OCI-M1 (cell line): ENCODE measurements at regions not wholly inside any gene's neighbourhood (a gene's known extent, or its start where the extent isn't known, plus 50 kb on each side); places are given as distances from the start of the nearest gene placed in this dataset.
A peak's percentile ranks its signal among the peaks of the same experiment; 100 is the strongest.
"Not testable (repeated sequence)": the region's sequence is repeated elsewhere in the genome, so short reads cannot be mapped to it uniquely, and the experiment has no call there.

Experiments
- DNase-seq: peaks from one replicate; lab custom pipeline; 2025; lab: John Stamatoyannopoulos, UW

DNA sequence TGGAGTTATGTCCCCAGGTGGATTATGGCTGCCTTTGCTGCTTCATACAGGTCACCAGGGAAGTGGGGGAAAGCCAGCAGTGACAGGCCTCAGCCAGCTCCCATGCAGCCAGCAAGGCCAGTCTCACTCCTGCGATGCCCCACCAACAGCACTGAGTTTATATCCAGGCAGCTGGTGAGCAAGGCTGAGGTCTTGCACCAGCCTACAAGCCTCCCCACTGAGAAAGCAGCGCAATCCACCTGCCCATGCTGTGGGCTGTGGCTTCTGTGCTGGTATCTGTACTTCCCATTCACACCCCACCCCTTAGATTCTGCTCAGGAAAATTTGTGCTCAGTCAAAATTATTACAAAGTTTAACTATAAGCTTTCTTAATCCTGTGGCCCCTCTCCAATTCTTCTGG, 153.5 kb downstream of the HHIP start:
- no peak for DNase-seq

DNA sequence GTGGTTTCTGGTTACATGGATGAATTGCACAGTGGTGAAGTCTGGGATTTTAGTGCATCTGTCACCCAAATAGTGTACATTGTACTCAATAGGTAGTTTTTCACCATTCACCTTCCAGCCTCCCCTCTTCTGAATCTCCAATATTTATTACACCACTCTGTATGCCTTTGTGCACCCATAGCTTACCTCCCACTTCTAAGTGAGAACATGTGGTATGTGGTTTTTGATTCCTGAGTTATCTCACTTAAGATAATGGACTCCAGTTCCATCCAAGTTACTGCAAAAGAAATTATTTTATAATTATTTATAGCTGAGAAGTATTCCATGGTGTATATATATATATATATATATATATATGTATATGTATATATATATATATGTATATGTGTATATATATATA, 155.8 kb downstream of the HHIP start:
- DNase-seq = no peak

DNA sequence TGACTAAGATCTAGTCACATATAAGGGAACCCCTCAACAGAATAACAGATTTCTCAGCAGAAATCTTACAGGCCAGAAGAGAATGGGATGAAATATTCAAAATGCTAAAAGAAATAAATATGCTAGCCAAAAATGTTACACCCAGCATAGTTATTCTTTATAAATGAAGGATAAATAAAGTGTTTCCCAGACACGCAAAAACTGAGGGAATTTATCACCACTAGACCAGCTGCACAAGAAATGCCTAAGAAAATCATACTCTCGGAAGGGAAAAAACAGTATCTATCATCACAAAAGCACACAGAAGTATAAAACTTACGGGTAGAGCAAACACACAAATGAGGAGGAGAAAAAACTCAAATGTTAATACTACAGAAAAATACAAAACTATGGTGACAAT, 162.1 kb downstream of the HHIP start:
- DNase-seq = no peak

DNA sequence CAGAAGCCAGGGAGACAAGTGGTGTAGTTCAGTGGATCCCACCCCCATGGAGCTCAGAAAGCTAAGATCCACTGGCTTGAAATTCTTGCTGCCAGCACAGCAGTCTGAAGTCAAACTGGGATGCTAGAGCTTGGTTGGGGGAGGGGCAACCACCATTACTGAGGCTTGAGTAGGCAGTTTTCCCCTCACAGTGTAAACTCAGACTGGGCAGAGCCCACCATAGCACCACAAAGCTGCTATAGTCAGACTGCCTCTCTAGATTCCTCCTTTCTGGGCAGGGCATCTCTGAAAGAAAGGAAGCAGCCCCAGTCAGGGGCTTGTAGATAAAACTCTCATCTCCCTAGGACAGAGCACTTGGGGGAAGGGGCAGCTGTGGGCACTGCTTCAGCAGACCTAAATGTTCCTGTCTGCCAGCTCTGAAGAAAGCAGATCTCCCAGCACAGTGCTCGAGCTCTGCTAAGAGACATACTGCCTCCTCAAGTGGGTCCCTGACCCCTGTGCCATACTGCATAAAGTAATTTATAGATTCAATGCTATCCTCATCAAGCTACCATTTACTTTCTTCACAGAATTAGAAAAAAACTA, 163.2 kb downstream of the HHIP start:
- peak; percentile 18 for DNase-seq

- no peak for DNase-seq
Measured at GRCh38 chr4:144816668-144817067, 170.7 kb downstream of the HHIP start.

DNA sequence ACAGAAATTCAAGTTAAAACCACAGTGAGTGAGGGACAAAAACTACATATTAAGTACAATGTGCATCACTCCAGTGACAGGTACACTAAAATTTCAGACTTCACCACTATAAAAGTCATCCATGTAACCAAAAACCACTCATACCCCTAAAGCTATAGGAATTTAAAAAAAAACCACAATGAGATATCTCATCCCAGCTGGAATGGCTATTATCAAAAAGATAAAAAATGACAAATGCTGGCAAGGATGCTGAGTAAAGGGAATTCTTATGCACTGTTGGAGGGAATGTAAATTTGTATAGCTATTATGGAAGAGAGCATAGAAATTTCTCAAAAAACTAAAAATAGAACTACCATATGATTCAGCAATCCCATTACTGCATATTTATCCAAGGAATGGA, 171.1 kb downstream of the HHIP start:
- DNase-seq = no peak

DNA sequence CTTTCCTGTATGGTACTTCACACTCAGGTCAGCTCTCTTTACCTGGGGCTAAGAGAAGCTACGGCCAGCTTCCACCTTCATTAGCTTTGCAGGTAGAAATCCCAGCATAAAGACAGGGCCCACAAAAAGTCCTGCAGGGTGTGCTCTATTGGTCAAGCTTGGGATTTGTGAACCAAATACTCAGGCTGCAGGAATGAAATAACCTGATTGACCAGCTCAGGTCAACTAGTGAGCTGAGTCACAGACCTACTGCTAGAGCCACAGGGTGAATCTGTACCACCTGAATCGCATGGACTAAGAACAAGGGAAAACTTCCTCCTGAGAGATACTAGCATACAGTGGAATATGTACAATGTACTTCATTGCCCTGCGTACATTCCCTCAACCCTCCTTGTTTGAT, 172.2 kb downstream of the HHIP start:
- no peak for DNase-seq

GRCh38 chr4:144819591-144819990, 173.6 kb downstream of the HHIP start:
- DNase-seq = no peak

- DNase-seq = no peak
Measured at GRCh38 chr4:144820011-144820727, 174.2 kb downstream of the HHIP start.

GRCh38 chr4:144820728-144821085, 174.8 kb downstream of the HHIP start:
- DNase-seq = no peak

- DNase-seq = peak; percentile 28
Measured at GRCh38 chr4:144831971-144832370, 186.0 kb downstream of the HHIP start.

DNA sequence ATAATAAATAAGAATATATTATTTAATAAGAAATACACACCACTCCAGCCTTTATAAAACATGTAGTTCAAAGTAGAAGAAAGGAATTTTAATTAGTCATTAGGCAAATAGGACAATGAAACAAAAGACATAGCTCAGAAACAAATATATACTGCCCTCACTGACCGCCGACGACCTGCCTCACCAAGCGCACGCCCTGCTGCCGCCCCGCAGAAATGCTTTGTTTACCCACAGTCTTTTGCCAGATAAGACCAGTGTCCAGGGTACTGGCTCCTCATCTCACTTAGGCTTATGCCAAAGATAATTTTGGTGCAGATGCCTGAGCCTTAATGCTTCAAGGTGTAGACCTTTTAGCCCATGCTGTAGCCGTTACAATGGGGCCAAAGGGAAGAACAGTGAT, 199.5 kb downstream of the HHIP start:
- DNase-seq = no peak

- no peak for DNase-seq
Measured at GRCh38 chr4:144851948-144852347, 206.0 kb downstream of the HHIP start.

DNA sequence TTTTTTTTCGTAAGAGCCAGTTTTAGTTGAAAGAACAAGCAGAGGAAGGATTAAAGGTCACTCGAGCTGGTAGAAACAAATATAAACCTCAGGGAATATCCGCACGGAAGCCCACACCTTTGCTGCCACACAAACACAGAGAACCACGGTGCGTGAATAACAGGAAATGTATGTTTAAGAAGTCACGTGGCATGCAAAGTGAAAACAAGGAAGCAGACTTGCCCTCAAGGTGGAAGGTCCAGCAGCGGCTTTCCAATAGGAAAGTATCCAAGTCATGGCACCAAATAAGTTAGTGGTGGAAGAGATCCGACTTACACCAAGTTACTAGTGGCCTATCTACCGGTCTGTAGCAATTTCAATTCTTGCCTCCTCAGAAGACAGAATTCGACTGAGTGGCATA, 215.5 kb downstream of the HHIP start:
- no peak for DNase-seq

GRCh38 chr4:144862210-144862609, 216.3 kb downstream of the HHIP start:
- DNase-seq = peak; percentile 24

DNA sequence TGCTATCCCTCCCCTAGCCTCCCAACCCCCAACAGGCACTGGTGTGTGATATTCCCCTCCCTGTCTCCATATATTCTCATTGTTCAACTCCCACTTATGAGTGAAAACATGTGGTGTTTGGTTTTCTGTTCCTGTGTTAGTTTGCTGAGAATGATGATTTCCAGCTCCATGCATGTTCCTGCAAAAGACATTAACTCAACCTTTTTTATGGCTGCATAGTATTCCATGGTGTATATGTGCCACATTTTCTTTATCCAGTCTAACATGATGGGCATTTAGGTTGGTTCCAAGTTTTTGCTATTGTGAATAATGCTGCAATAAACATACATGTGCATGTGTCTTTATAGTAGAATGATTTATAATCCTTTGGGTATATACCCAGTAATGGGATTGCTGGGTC, 218.9 kb downstream of the HHIP start:
- DNase-seq = not testable (repeated sequence)

GRCh38 chr4:144868309-144868708, 222.4 kb downstream of the HHIP start:
- no peak for DNase-seq

DNA sequence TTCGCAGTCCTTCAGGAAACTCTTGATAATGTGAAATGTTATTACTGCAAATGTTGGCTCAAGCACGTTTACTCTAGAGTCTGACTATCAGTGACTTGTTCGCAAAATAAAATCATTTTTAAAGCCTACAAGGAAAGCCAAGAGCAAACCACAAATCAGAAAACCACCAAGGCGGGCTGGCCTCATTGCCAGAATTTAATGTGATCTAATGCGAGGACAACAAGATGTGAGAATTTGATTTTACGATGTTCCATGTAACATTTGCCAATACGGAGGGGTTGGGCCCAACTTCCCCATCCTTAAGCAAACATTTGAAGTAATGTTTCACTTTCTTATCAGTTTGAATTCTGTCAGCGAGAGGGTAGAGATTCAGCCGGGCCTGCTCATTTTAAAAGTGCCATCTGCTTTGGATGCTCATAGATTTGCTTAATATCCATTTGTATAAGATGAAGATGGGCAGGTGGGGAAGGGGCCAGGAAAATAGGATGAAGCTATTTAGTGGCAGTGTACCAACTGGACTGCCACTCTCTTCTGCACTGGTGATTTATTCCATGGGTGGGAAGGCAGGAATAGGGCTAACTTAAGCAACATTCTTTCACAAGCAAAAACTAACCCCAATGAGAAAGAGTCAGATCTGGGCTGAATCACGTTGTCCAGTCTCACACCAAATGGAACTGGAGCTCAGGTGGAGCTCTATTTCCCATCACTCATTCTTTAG, 225.3 kb downstream of the ANAPC10 start:
- DNase-seq = peak; percentile 52

- no peak for DNase-seq
Measured at GRCh38 chr4:144873226-144873990, 224.6 kb downstream of the ANAPC10 start.

GRCh38 chr4:144894573-144894972, 203.4 kb downstream of the ANAPC10 start:
- peak; percentile 79 for DNase-seq

GRCh38 chr4:144899393-144899792, 198.6 kb downstream of the ANAPC10 start:
- no peak for DNase-seq

DNA sequence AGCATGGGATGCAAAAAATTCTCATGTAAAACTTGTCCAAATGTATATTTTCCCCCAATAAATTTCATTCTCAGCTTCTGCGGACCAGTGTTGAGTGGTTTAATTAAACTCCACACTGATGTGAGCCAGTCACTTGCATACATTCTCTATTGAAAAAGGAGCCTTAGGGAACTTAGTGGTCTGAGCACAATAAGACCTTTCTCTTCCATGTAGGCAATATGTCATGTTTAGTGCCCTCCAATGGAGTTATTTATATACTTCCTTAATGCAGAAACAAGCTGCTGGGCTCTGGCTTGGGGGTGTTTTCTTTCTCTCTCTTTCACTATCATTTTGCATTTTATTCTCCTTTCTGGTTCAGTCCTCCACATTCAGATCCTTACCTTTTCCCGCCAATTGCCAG, 196.9 kb downstream of the ANAPC10 start:
- peak; percentile 42 for DNase-seq

GRCh38 chr4:144902614-144903013, 195.4 kb downstream of the ANAPC10 start:
- peak; percentile 30 for DNase-seq
